Activated CD4-positive, alpha-beta T cell treated with anti-CD3 and anti-CD28 coated beads for 4 hours (primary cell): ENCODE measurements at regions not wholly inside any gene's neighbourhood (a gene's known extent, or its start where the extent isn't known, plus 50 kb on each side); places are given as distances from the start of the nearest gene placed in this dataset.
"Not testable (repeated sequence)": the region's sequence is repeated elsewhere in the genome, so short reads cannot be mapped to it uniquely, and the experiment has no call there.

Source experiments
- DNase-seq, 2 donors: peaks; one replicate each; pipeline ENCODE4 v3.0.0-alpha.2; 2020

DNA sequence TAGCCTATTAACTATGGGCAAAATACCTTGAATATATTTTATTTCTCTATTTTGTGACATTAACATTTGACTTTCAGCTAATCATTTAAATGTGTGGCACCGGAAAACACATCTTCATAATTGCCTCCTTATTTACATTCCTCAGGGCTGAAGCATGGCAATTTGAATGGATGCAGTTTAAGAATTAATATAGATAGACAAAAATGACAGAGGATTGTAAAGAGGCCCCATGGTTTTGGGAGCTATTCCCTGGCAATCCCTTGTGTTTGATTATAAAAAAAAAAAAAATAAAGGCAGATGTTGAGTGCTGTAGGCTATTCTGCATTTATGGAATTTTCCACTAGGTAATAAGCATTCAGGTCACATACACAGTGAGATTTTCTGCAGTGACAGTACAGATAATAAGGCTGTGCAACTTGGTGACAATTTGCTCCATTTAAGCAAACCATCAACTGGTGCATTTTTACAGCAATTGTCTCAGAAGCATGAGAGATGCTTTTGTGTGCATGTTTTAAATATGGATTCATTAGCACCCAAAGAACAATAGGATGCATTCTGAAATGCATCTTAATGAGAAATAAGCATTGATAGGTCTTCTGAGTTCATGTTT, 123.2 kb upstream of the SLC38A4 start:
- no peak for DNase-seq

DNA sequence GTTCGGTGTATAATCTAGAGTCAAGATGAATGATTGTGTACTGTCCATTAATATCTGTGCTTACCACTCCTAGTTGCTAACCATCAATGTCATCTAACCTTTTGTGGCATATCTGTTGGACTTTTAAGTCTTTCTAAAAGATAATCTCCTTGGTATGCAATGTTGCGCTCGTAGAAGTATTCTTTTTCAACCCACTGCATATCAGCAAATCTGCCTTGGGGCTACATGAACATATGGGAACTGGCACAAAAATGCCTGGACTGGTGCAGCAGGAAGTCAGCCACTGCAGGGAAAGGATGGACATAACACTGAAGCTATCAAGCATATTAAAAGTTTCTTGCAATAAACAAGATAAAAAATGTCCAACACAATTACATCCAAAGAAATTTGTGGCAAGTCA, 124.3 kb upstream of the SLC38A4 start:
- no peak for DNase-seq

DNA sequence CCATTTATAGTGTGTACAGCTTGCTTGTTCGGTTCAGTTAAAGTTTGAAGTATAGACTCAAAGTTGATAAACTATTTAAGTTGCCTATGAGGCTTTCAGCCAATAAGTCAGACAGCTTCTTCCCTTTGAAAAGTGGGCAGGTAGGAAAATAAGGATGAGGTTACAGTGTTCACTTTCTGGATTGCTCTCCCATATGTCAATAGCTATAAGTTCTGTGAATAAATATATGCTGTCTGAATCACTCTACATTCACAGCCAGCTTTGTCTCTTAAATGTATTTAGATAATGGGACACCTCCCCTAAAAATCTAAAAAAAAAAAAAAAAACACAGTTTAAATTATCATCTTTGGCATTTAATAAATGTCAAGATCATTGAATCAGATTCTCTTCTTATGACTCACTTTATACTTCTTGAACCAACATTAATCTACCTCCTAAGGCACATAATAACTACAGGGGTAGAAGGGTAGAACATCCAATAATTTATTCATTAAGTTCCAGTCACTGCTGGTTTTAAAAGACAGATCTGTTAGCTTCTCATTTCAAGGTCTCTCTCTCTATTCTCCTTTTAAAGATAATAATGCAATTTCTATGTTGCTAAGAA, 126.4 kb upstream of the PCED1B start:
- no peak for DNase-seq

DNA sequence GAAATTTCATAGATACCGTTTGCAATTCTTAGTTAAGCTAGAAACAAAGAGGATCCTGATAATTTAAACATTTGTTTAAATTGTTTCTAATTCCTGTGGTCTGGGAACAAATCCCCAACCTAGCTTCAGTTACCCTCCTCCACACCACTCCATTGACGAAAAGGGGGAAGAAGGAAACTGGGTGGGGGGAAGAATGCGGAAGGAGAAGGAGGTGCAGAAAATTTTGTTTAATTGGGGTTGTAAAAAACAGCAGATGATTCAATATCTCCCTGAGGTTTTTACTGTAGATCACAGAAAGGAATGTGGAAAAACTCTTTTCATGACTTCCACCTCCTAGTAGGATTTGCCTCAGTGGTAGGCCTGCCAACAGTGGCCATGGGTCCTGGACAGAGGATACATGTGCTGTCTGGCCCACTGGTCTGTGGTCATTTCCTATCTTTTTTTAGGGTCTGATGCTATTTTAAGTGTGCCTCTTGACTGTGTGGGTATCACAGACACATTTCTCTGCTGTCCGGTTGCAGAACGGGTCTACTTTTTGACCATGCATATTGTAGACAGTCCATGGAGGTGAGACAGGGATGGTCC, 122.9 kb upstream of the PCED1B start:
- no peak for DNase-seq

DNA sequence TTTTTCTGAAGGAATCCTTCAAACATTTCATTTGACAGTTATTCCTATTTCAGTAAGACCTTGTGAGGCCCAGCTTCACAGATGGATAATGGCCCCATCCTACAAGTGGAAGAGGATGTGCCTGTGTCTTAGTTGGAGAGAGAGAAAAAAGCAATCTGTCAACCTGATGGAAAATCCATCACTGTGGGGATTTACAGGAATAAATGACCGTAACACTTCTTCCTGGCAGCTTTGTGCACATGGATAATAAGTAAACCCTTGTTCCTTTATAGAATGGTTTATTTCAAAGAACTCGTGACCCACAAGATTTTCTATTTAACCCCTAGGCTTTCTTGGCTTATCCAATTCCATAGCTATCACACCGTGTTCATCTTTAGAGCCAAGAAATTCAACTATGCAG, 121.4 kb upstream of the PCED1B start:
- no peak for DNase-seq

DNA sequence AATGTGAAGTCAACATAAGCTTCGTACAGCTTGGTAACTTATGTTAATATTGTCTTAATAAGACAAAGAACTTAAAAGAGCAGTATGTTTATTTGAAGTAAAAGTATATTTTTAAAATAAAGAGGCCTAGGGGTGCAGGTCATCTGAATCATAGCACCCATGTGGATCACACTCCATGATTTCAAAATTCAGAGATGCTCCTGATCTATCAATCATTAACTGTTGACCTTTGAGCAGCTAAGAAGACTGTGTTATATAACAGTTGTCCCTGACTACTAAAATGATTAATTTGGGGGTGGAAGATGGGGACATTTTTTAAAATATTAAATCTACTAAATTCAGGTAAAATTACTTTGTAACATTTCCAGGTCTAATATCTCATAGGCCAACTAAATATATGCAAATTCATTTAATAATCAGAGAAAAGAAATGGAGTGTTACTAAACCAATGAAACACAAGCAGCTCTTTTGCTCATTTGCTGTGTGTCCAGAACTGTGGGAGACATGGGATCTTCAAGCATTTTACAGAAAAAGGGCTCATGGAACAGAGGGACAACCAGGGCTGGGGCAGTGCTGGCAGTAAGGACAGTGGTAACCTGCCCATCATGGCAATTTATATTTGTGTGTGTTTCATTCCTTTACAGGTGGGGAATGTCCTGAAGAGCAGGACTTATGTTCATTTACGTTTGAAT, 120.7 kb upstream of the PCED1B start:
- DNase-seq: no peak

DNA sequence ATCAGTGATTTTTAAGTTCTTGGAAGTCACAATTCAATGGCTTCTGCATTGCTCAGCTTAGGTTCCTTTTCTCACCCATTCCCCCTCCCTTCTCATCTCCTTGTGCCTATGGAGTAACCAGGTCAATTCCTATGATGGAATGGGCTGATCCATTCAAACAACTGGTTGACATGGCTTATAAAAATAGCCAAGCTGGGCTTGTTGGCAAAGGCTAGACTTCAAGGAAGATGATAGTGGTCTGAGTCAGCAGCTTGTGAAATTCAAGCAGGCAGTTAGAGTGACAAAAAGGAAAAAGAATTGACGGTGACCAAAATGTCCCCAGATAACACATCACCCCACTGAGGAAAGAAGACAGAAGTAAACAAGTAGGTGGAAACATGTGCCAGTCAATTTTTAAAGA, 119.9 kb upstream of the PCED1B start:
- DNase-seq: no peak

DNA sequence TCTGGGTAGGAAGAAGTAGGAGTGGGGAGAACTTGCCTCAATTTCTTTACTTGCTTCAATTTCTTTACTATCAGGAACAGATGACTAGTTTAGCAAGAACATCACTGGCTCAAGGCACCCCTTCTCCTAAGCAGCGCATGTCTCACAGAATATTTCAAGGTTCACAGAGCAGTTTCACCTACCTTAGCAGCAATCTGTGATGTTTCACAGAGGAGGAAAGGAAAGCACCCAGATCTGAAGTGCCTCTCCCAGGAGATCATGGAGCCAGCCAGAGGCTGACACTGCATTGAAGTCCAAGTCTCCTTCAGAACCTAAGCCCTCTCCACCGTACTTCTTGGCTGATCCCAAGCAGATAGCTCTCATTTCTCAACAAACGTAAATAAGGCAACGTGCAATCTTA, 118.7 kb upstream of the PCED1B start:
- DNase-seq: no peak

DNA sequence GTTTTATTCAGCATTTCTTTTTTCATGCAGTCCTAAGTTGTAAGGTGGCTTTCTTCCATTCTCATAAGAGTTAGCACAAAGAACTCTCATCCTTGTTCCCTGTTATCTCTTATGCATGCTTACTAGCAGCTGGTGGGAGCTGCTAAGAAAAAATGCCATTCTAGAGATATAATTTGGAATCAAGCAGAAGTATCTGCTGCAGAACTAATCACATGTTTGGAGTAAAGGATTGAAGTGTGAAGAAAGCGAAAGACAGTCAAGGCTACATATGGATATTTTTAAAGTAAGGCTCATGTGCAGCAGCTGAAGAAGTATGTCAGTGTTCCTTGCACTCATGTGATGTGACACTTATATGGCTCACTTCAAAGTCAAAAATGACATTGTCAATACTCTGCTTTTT, 116.2 kb upstream of the PCED1B start:
- no peak for DNase-seq

DNA sequence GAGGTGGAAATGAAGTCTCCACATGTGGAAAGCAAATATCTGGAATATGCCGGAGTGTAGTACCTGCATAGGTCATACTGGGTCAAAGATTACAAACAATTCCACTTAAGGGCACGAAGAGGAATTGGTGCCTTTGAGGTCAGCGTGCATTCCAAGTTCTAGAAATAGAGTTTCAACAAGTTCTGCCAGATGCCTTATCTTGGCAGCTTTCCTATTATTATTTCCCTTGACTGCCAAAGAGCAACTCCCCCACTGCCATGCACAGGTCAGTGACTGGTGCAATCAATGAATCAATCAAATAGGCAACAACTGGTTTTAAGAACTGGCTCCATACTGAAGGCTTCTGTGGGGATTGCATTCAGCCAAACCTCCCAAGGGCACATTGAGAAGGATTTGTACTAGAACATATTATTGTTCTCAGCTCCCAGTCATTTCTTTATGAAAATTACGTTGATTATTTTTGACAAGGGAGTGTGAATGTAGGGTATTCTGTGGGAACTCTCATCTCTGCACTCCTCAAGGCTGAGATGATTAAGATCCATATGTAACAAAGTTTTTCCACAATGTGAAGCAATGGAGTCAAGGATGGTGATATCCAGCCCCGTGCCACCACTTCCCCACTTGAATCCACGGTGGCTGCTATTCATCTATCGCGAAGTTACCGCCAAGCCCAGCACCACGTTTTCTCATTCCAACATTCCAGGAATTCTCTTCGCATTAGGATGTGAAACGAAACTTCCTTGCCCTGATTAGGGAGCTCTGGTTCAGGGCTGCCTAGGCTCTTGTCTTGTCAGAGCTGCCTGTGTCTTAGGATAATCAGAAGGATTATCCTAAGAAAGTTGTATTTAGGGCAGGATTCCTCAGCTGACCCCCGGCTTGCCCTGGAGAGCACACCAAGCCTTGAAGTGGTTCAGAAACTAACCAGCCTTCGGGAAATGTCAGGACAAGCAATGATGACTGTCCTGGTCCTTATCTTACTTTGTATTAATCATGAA, 115.1 kb upstream of the PCED1B start:
- DNase-seq: no peak

DNA sequence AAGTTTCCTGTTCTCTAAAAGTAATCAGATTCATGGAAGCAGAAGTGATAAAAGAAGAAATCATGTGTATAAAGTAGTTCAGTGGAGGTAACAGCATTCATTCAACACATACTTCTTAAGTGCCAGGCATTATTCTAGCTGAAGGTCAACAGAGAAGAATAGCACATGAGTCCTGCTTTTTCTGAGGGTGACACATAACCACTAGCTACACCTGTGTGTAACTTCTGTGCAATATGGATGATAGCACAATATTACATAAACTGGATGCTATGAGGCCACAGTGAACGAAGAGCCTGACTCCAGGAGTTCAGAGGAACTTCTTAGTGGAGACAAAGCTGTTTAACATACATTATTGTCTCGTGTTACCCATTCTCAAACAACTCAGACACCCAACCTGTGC, 114.3 kb upstream of the PCED1B start:
- no peak for DNase-seq

DNA sequence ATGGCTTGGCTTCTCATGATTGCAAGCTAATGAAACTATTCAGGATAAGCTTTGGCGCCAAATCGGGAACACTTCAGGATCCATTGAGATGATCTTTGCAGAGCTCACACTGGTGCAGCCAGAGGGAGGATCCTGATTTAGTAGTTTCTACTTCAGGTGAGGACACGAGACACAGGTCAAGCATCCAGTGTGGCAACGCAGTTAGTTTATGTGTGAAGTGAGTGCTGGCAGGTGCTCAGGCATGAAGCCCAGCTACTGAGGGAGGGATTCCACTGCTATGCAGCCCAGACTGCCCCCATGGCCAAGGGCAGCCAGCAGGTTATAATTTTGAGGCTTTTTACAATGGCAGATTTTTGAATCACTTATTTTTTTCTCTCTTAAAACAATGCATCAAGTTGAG, 113.5 kb upstream of the PCED1B start:
- DNase-seq: no peak

DNA sequence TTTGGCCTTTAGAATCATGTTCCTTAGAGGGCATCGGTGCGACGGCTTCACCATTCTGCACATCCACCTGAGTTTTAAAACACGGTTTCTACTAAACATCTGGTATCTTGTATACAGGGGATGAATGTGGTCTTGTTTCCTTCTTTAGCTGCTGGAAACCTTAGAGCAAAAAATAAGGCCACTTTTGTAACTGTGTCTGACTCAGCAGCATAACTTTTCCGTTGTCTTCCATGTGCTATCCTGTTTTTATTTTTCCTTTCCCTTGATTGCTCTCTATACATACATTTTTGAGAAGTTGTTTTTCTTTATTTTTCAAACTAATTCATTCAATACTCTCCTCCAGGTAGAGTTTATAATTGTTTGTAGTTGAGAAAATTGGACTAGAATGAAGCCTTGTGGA, 108.8 kb upstream of the PCED1B start:
- no peak for DNase-seq

DNA sequence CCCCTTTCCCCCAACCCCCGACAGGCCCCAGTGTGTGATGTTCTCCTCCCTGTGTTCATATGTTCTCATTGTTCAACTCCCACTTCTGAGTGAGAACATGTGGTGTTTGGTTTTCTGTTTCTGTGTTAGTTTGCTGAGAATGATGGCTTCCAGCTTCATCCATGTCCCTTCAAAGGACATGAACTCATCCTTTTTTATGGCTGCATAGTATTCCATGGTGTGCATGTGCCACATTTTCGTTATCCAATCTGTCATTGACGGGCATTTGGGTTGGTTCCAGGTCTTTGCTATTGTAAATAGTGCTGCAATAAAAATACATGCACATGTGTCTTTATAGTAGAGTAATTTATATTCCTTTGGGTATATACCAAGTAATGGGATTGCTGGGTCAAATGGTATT, 105.5 kb upstream of the PCED1B start:
- not testable (repeated sequence) for DNase-seq

DNA sequence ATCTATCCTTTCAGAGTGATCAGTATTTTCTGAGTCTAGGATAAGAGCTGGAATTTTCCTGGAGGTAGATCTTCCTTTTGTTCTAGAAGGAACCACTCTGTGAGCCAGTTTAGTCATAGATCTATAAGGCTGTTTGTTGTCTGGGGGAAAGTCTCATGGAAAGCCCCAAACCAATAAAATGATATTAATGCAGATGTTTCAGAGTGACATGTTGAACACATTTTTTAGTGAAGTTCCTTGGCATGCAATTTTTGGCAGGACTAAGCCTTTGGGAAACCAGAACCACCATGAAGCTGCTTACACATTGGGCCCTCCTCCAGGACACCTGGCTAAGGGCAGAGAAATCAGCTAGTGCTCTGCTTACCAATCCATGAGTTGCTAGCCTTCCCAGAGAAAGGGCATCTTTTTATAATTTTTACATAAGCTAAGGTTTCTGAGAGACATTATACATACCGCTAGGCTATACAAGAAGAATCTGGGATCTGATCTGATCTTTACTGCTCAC, 101.5 kb upstream of the PCED1B start:
- no peak for DNase-seq

DNA sequence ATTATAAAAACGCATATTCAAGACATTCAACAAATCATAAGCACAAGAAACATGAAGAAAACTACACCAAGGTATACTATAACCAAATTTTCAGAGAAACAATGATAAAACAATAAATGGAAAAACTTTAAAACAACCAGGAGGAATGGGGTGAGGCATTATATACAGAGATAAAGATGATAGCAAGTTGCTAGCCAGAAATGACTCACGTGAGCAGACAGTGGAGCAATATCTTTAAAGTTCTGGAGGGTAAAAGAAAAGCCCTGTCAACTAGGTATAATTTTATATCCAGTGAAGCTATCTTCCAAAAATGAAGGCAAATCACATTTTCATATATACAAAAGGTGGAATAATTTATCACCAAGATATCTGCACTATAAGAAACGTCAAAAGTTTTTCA, 97.8 kb upstream of the PCED1B start:
- DNase-seq: no peak

DNA sequence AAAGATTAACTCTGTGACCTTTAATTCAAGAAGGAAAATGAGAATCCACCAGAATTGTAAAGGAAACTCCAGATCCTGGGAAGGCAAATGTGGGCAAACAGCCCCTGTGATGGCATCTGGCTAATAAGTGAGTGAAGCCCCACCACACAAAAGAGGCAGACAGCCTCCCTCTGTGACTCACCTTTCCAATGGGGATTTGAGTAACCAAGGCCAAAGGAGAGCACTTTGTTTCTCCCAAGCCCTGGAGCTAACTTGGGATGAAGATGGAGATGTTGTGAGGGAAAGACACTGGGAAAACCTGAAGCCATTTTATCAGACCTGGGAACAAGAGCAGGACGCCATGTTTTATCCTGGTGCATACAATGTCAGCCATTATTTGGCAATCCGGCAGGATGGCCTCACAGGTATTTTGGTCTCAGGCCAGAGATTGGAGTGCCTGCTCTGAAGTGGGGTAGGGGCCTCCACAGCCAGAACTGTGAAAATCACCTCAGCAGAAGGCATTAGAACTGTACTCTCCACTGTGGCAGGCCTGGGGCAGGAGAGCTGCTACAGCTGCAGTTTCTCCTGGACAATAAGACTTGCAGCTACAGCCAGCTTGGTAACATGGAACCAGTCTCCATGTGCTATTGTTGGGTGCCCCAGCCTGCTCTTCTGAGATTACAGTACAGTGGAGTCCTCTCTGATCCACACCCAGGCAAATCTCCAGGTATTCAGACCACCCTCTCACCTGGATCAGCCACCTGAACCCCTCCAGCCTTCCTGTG, 96.6 kb upstream of the PCED1B start:
- DNase-seq: no peak

DNA sequence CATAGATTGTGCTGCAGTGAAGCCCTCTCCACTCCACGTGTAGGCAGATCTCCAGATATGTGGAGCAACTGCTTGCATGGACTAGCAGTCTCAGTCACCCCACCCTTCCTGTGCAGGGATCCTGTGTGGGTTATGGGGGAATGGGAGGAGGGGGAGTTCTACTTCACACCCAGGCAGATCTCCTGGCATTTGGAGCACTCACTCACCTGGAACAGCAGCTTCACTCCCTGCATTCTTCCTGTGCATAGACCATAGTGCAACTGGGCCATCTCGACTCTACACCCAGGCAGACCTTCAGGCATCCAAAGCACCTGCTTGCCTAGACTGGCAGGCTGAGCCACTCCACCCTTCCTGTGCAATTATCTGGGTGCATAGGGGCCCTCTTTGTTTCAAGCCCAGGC, 96.0 kb upstream of the PCED1B start:
- no peak for DNase-seq

DNA sequence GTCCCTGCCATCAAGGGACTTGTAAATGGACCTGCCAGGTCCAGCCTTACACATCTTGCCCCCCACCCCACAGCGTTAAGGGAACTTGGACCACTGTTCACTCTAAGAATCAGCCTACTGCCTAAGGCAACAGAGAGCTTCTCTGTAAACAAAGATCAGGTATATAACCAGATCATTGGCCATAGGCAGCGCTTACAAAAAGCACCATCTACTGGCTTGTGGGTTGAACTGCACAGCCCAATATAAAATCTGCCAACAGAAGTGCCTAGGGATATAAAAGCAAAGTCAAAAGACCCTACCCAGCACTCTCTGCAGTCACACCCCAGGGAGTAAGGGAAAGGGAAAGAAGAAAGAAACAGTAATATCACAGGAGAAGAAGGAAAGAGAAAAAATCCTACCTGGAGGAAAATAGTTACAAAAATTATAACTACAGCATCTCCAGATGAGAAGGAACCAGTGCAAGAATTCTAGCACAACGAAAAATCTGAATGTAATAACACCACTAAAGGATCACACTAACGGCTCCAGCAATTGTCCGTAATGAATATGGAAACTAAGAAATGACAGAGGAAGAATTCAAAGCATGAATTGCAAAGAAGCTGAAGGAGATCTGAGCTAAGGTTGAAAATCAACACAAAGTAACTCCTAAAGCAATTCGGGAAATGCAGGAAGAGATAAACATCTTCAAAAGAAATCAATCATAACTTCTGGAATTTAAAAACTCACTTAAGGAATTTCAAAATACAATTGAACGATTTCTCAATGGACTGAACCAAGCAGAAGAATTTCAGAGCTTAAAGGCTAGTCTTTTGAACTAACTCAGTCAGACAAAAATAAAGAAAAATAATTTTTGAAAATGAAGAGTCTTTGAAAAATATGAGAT, 95.2 kb upstream of the PCED1B start:
- peak; percentile 10 to 22 for DNase-seq

DNA sequence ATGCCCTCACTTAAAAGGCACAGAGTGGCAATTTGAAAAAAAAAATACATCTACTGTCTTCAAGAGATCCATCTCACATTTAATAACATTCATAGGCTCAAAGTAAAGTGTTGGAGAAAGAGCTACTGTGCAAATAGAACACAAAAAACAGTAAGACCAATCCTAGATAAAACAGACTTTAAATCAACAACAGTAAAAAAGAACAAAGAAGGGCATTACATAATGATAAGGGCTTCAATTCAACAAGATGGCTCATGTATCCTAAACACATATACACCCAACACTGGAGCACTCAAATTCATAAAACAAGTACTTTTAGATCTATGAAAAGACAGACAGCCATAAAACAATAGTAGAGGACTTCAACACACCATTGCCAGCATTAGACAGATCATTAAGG, 93.6 kb upstream of the PCED1B start:
- no peak for DNase-seq

DNA sequence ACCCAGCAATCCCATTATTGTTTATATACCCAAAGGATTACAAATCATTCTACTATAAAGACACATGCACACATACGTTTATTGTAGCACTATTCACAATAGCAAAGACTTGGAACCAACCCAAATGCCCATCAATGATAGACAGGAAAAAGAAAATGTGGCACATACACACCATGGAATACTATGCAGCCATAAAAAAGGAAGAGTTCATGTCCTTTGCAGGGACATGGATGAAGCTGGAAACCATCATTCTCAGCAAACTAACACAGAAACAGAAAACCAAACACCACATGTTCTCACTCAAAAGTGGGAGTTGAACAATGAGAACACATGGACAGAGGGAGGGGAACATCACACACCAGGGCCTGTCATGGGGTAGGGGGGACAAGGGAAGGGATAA, 91.3 kb upstream of the PCED1B start:
- DNase-seq: not testable (repeated sequence)
